ENCODE measurements at regions not wholly inside any gene's neighbourhood (a gene's known extent, or its start where the extent isn't known, plus 50 kb on each side); places are given as distances from the start of the nearest gene placed in this dataset.

DNA sequence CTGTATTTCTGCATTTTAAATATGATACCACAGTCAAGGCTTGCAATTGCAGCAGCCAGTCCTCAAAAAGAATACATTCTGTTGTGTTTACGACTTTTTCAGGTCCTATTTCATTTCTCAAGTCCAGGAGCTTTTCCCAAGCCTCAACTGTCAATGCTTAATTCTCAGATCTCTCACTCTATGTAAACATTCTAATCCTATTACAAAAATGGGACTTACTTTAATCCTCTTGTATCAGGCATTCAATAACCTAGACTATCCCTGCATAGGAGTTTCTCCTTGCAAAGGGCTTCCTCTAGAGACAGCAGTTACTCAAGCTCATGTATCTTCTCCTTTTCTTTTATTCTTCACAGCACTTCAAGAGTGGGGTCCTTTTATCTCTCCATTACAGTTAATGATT, 1293.0 kb downstream of the GRIK2 start:
- TF ChIP-seq, protein P1, sequence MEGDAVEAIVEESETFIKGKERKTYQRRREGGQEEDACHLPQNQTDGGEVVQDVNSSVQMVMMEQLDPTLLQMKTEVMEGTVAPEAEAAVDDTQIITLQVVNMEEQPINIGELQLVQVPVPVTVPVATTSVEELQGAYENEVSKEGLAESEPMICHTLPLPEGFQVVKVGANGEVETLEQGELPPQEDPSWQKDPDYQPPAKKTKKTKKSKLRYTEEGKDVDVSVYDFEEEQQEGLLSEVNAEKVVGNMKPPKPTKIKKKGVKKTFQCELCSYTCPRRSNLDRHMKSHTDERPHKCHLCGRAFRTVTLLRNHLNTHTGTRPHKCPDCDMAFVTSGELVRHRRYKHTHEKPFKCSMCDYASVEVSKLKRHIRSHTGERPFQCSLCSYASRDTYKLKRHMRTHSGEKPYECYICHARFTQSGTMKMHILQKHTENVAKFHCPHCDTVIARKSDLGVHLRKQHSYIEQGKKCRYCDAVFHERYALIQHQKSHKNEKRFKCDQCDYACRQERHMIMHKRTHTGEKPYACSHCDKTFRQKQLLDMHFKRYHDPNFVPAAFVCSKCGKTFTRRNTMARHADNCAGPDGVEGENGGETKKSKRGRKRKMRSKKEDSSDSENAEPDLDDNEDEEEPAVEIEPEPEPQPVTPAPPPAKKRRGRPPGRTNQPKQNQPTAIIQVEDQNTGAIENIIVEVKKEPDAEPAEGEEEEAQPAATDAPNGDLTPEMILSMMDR (IDR thresholded peaks at IDR 0.05) = no peak
- TF ChIP-seq POLR2A (IDR thresholded peaks at IDR 0.05) = no peak
